ENCODE measurements at regions not wholly inside any gene's neighbourhood (a gene's known extent, or its start where the extent isn't known, plus 50 kb on each side); places are given as distances from the start of the nearest gene placed in this dataset.
"Not testable (repeated sequence)": the region's sequence is repeated elsewhere in the genome, so short reads cannot be mapped to it uniquely, and the experiment has no call there.

DNA sequence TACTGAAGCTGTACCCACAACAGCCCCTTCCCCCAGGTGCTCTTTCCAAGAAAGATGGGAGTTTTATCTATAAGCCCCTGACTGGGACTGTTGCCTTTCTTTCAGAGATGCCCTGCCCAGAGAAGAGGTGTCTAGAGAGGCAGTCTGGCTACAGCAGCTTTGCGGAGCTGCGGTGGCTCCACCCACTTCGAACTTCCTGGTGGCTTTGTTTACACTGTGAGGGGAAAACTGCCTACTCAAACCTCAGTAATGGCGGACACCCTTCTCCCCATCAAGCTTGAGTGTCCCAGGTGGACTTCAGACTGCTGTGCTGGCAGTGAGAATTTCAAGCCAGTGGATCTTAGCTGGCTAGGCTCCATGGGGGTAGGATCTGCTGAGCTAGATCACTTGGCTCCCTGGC is 120.2 kb upstream of the MYT1L start:
- TF ChIP-seq, protein P1, sequence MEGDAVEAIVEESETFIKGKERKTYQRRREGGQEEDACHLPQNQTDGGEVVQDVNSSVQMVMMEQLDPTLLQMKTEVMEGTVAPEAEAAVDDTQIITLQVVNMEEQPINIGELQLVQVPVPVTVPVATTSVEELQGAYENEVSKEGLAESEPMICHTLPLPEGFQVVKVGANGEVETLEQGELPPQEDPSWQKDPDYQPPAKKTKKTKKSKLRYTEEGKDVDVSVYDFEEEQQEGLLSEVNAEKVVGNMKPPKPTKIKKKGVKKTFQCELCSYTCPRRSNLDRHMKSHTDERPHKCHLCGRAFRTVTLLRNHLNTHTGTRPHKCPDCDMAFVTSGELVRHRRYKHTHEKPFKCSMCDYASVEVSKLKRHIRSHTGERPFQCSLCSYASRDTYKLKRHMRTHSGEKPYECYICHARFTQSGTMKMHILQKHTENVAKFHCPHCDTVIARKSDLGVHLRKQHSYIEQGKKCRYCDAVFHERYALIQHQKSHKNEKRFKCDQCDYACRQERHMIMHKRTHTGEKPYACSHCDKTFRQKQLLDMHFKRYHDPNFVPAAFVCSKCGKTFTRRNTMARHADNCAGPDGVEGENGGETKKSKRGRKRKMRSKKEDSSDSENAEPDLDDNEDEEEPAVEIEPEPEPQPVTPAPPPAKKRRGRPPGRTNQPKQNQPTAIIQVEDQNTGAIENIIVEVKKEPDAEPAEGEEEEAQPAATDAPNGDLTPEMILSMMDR (conservative IDR thresholded peaks at IDR 0.05 in 1 of 2, IDR thresholded peaks at IDR 0.05 in 1 of 2; ENCODE audit: low read depth in 1 of 2, low read length in 2 of 2): not testable (repeated sequence)
- not testable (repeated sequence) for TF ChIP-seq EZH2 (IDR thresholded peaks at IDR 0.05; ENCODE audit: low read length, missing control alignments)

Data from fibroblast of lung (primary cell).